ENCODE measurements at regions not wholly inside any gene's neighbourhood (a gene's known extent, or its start where the extent isn't known, plus 50 kb on each side); places are given as distances from the start of the nearest gene placed in this dataset.

DNA sequence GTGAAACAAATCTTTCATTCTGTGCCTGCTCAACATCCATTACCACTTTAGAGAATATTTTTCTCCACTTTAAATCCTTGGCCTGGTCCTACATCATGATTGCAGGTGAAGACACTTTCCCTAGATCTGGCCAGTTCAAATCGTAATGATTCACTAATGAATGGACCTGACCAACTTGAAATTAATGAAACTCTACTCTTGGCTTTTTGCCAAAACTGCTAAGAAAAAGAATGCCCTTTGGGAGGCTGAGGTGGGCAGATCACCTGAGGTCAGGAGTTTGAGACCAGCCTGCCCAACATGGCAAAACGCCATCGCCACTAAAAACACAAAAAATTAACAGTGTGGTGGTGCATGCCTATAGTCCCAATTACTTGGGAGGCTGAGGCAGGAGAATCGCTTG lies 1082.6 kb upstream of the LCORL start:
- no peak overlapping the region for H4K8ac ChIP-seq (ENCODE audit: low read length)
- H3K14ac ChIP-seq (ENCODE audit: low read length in 2 of 2) = no peak overlapping the region
- no peak overlapping the region for H3K4ac ChIP-seq (ENCODE audit: low read depth in 1 of 2, low read length in 2 of 2)
- no peak overlapping the region for H3K23ac ChIP-seq (ENCODE audit: low read length in 2 of 2)
- no peak overlapping the region for H4K91ac ChIP-seq (ENCODE audit: low read length)
- no peaks in the 10 kb centered on the region for H3K36me3 ChIP-seq (ENCODE audit: control insufficient read depth in 1 of 2, insufficient read depth in 2 of 2, low read depth in 1 of 2, low read length in 2 of 2)
- no peaks in the 10 kb centered on the region for H3K27me3 ChIP-seq (ENCODE audit: control insufficient read depth in 1 of 2, insufficient read depth in 1 of 2, low read length in 2 of 2)
- H3K9me3 ChIP-seq (ENCODE audit: control insufficient read depth, low read length) = no peaks in the 10 kb centered on the region
- H2AFZ ChIP-seq (ENCODE audit: low read depth, low read length) = no peak overlapping the region
- no peak overlapping the region for H3K4me3 ChIP-seq (ENCODE audit: insufficient read depth in 1 of 2, low read depth in 1 of 2, low read length in 2 of 2)
- H3K18ac ChIP-seq (ENCODE audit: low read depth in 1 of 2, low read length in 2 of 2) = no peak overlapping the region
- no peak overlapping the region for H2BK120ac ChIP-seq (ENCODE audit: low read depth, low read length)
- H3K4me2 ChIP-seq (ENCODE audit: low read length, poor library complexity, severe bottlenecking) = no peak overlapping the region
- H2AK5ac ChIP-seq (ENCODE audit: low read length, severe bottlenecking) = no peak overlapping the region
- no peak overlapping the region for H3K9ac ChIP-seq (ENCODE audit: low read length)
- no peaks in the 10 kb centered on the region for H3K79me1 ChIP-seq (replicated peaks; ENCODE audit: low read length, poor library complexity, severe bottlenecking)
- H2BK5ac ChIP-seq (ENCODE audit: low read depth, low read length, poor library complexity, severe bottlenecking) = no peak overlapping the region
- DNase-seq = no peak
- H3K27ac ChIP-seq (ENCODE audit: low read length, poor library complexity, severe bottlenecking) = no peak overlapping the region
- 97% methylated on average over 3 of the region's 4 CpGs for WGBS
- no peaks in the 10 kb centered on the region for H3K4me1 ChIP-seq (ENCODE audit: control insufficient read depth, insufficient read depth, low read depth, low read length)
- H2BK12ac ChIP-seq (ENCODE audit: low read length in 2 of 2) = no peak overlapping the region
- H2BK15ac ChIP-seq (ENCODE audit: low read depth, poor library complexity, severe bottlenecking) = no peak overlapping the region

DNA sequence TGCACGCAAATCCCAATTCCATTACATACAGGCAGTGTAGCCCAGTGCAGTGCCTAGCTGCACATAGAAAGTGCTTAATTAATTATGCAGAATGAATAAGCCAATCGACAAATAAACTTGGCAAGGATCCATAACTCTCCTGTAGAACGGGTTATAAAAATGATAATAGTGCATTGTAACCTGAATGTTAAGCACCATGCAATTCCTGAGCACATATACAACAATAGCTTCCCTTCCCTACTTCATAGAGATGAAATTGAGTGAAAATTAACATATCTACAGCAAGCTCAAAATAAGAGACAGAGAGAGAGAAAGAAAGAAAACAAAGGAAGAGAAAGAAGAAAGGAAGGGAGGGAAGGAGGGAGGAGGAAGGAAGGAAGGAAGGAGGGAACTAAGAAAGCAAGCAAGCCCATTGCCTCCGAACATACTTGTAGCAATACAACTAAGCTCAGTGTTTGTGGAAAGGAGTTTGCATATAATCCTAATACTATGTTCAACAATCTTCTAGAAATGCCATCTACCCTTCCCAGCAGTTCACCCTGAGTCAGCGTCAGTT lies 1074.0 kb upstream of the LCORL start:
- Histone ChIP-seq H2AK5ac (ENCODE audit: low read length, severe bottlenecking) (no peak overlapping the region), H4K91ac (ENCODE audit: low read length) (no peak overlapping the region), H3K27ac (ENCODE audit: low read length, poor library complexity, severe bottlenecking) (no peak overlapping the region), H3K9me3 (ENCODE audit: control insufficient read depth, low read length) (no peaks in the 10 kb centered on the region), H3K4me2 (ENCODE audit: low read length, poor library complexity, severe bottlenecking) (no peak overlapping the region), H3K4me1 (ENCODE audit: control insufficient read depth, insufficient read depth, low read depth, low read length) (no peaks in the 10 kb centered on the region), H3K4ac (ENCODE audit: low read depth in 1 of 2, low read length in 2 of 2) (no peak overlapping the region), H2BK5ac (ENCODE audit: low read depth, low read length, poor library complexity, severe bottlenecking) (no peak overlapping the region), H3K9ac (ENCODE audit: low read length) (no peak overlapping the region), H3K4me3 (ENCODE audit: insufficient read depth in 1 of 2, low read depth in 1 of 2, low read length in 2 of 2) (no peak overlapping the region), H3K14ac (ENCODE audit: low read length in 2 of 2) (no peak overlapping the region), H2BK15ac (ENCODE audit: low read depth, poor library complexity, severe bottlenecking) (no peak overlapping the region), H3K79me1 (replicated peaks; ENCODE audit: low read length, poor library complexity, severe bottlenecking) (no peaks in the 10 kb centered on the region), H2BK120ac (ENCODE audit: low read depth, low read length) (no peak overlapping the region), H2AFZ (ENCODE audit: low read depth, low read length) (no peak overlapping the region), H3K23ac (ENCODE audit: low read length in 2 of 2) (no peak overlapping the region), H4K8ac (ENCODE audit: low read length) (no peak overlapping the region), H3K36me3 (ENCODE audit: control insufficient read depth in 1 of 2, insufficient read depth in 2 of 2, low read depth in 1 of 2, low read length in 2 of 2) (no peaks in the 10 kb centered on the region), H3K27me3 (ENCODE audit: control insufficient read depth in 1 of 2, insufficient read depth in 1 of 2, low read length in 2 of 2) (no peaks in the 10 kb centered on the region), H2BK12ac (ENCODE audit: low read length in 2 of 2) (no peak overlapping the region), H3K18ac (ENCODE audit: low read depth in 1 of 2, low read length in 2 of 2) (no peak overlapping the region)
- WGBS = 100% methylated on average over 2 of the region's 5 CpGs
- no peak for DNase-seq

DNA sequence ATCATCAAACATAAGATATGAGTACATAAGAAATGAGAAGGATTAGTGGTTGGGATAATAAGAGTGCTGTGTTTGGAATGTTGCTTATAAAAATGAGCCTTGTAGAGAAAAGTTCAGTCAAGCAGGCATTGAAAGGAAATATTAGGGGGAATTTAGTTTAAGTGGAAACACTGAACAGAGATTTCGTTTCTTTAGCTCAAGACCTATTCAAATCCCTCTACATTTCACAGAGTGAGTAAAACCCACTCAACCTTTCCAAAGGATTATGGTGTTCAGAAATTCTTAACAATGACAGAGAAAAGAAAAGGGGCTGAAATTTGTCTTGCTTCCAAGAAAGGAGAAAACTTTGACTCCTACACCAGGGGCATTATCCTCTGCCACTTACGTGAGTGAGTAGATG lies 1072.4 kb upstream of the LCORL start:
- no peak overlapping the region for H3K23ac ChIP-seq (ENCODE audit: low read length in 2 of 2)

DNA sequence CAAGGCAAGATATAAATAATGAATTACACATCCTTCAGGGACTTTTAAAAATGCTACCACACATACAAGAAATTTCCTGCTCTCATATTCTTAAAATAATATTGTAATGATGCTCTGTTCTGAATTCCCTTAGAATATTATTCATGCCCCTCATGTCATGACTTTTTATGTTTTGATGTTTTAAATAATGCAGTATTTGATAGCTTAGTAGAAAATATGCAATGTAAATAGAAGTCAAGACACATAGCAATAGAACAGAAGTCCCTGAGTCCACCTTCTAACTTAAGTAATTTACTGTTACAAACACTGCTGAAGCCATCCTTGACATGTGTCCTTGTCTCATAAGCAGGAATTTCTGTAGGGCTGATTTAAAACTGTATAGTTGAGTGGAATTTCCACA lies 1071.2 kb upstream of the LCORL start:
- Histone ChIP-seq H4K91ac (ENCODE audit: low read length) (no peak overlapping the region), H3K18ac (ENCODE audit: low read depth in 1 of 2, low read length in 2 of 2) (no peak overlapping the region), H3K4me2 (ENCODE audit: low read length, poor library complexity, severe bottlenecking) (no peak overlapping the region), H2BK12ac (ENCODE audit: low read length in 2 of 2) (no peak overlapping the region), H3K79me1 (replicated peaks; ENCODE audit: low read length, poor library complexity, severe bottlenecking) (no peaks in the 10 kb centered on the region), H2AFZ (ENCODE audit: low read depth, low read length) (no peak overlapping the region), H3K27ac (ENCODE audit: low read length, poor library complexity, severe bottlenecking) (no peak overlapping the region), H3K36me3 (ENCODE audit: control insufficient read depth in 1 of 2, insufficient read depth in 2 of 2, low read depth in 1 of 2, low read length in 2 of 2) (no peaks in the 10 kb centered on the region), H3K4me1 (ENCODE audit: control insufficient read depth, insufficient read depth, low read depth, low read length) (no peaks in the 10 kb centered on the region), H4K8ac (ENCODE audit: low read length) (no peak overlapping the region), H3K9ac (ENCODE audit: low read length) (no peak overlapping the region), H2BK5ac (ENCODE audit: low read depth, low read length, poor library complexity, severe bottlenecking) (no peak overlapping the region), H3K14ac (ENCODE audit: low read length in 2 of 2) (no peak overlapping the region), H3K4me3 (ENCODE audit: insufficient read depth in 1 of 2, low read depth in 1 of 2, low read length in 2 of 2) (no peak overlapping the region), H2BK120ac (ENCODE audit: low read depth, low read length) (no peak overlapping the region), H3K9me3 (ENCODE audit: control insufficient read depth, low read length) (no peaks in the 10 kb centered on the region), H3K23ac (ENCODE audit: low read length in 2 of 2) (no peak overlapping the region), H2AK5ac (ENCODE audit: low read length, severe bottlenecking) (no peak overlapping the region), H2BK15ac (ENCODE audit: low read depth, poor library complexity, severe bottlenecking) (no peak overlapping the region), H3K27me3 (ENCODE audit: control insufficient read depth in 1 of 2, insufficient read depth in 1 of 2, low read length in 2 of 2) (no peaks in the 10 kb centered on the region), H3K4ac (ENCODE audit: low read depth in 1 of 2, low read length in 2 of 2) (no peak overlapping the region)
- no peak for DNase-seq

More for the DNA sequence above, 1072.4 kb upstream of the LCORL start:
- DNase-seq = no peak
- H3K27me3 ChIP-seq (ENCODE audit: control insufficient read depth in 1 of 2, insufficient read depth in 1 of 2, low read length in 2 of 2) = no peaks in the 10 kb centered on the region
- no peak overlapping the region for H2BK5ac ChIP-seq (ENCODE audit: low read depth, low read length, poor library complexity, severe bottlenecking)
- H3K9me3 ChIP-seq (ENCODE audit: control insufficient read depth, low read length) = no peaks in the 10 kb centered on the region
- H3K4ac ChIP-seq (ENCODE audit: low read depth in 1 of 2, low read length in 2 of 2) = no peak overlapping the region
- H2BK15ac ChIP-seq (ENCODE audit: low read depth, poor library complexity, severe bottlenecking) = no peak overlapping the region
- H3K27ac ChIP-seq (ENCODE audit: low read length, poor library complexity, severe bottlenecking) = no peak overlapping the region
- no peak overlapping the region for H3K14ac ChIP-seq (ENCODE audit: low read length in 2 of 2)
- no peaks in the 10 kb centered on the region for H3K4me1 ChIP-seq (ENCODE audit: control insufficient read depth, insufficient read depth, low read depth, low read length)
- H2BK120ac ChIP-seq (ENCODE audit: low read depth, low read length) = no peak overlapping the region
- no peaks in the 10 kb centered on the region for H3K79me1 ChIP-seq (replicated peaks; ENCODE audit: low read length, poor library complexity, severe bottlenecking)
- H4K8ac ChIP-seq (ENCODE audit: low read length) = no peak overlapping the region
- H3K4me3 ChIP-seq (ENCODE audit: insufficient read depth in 1 of 2, low read depth in 1 of 2, low read length in 2 of 2) = no peak overlapping the region
- no peaks in the 10 kb centered on the region for H3K36me3 ChIP-seq (ENCODE audit: control insufficient read depth in 1 of 2, insufficient read depth in 2 of 2, low read depth in 1 of 2, low read length in 2 of 2)
- no peak overlapping the region for H2AFZ ChIP-seq (ENCODE audit: low read depth, low read length)
- no peak overlapping the region for H2AK5ac ChIP-seq (ENCODE audit: low read length, severe bottlenecking)
- no peak overlapping the region for H2BK12ac ChIP-seq (ENCODE audit: low read length in 2 of 2)
- no peak overlapping the region for H3K4me2 ChIP-seq (ENCODE audit: low read length, poor library complexity, severe bottlenecking)
- no peak overlapping the region for H4K91ac ChIP-seq (ENCODE audit: low read length)
- H3K18ac ChIP-seq (ENCODE audit: low read depth in 1 of 2, low read length in 2 of 2) = no peak overlapping the region
- H3K9ac ChIP-seq (ENCODE audit: low read length) = no peak overlapping the region
- WGBS = no CpG with 5 or more reads among the region's 2 CpGs

Measured in mesenchymal stem cell (in vitro differentiated cells and primary cell).